H1 (cell line): ENCODE measurements at regions not wholly inside any gene's neighbourhood (a gene's known extent, or its start where the extent isn't known, plus 50 kb on each side); places are given as distances from the start of the nearest gene placed in this dataset.

Experiments used
- CTCF ChIA-PET: fragments of 300-600 bp; sonication (Branson Sonifier 250); formaldehyde crosslinking; loops from one replicate; lab custom pipeline; 2021; ENCODE audit not compliant: partially characterized antibody; lab: Charles Lee
- POLR2A ChIA-PET: fragments of 300-600 bp; sonication (Branson Sonifier 250); formaldehyde crosslinking; loops from one replicate; lab custom pipeline; 2021; ENCODE audit warnings: inconsistent platforms; ENCODE audit not compliant: partially characterized antibody; lab: Charles Lee
- DNase-seq, 2 experiments: peaks; one replicate each; pipeline versions ENCODE4 v3.0.0 to v3.0.0-alpha.2; 2010 to 2022; ENCODE audit warnings: low spot score in 2 of 2, low read depth in 1 of 2, mixed read lengths in 1 of 2
- FAIRE-seq: peaks from 2 replicates; lab custom pipeline; 2011; peaks lifted over from hg19 to GRCh38; lab: Jason Lieb, UNC
- H2AFZ ChIP-seq: 2 replicates; pipeline ENCODE4 v1.8.1; 2012; ENCODE audit warnings: low read length, inconsistent platforms
- H2AK5ac ChIP-seq: 2 replicates; pipeline ENCODE4 v1.6.1; 2013; ENCODE audit warnings: low read depth, low read length
- H2BK120ac ChIP-seq: replicated peaks from 2 replicates; pipeline ENCODE3; 2013; ENCODE audit warnings: low read depth, low read length, inconsistent platforms
- H2BK12ac ChIP-seq: 2 replicates; pipeline ENCODE4 v1.6.1; 2013; ENCODE audit warnings: low read depth, low read length
- H2BK15ac ChIP-seq: 2 replicates; pipeline ENCODE4 v1.6.1; 2013; ENCODE audit warnings: low read length
- H2BK20ac ChIP-seq: 2 replicates; pipeline ENCODE4 v1.6.1; 2013; ENCODE audit warnings: low read length
- H2BK5ac ChIP-seq: 2 replicates; pipeline ENCODE4 v1.6.1; 2013; ENCODE audit warnings: low read depth, low read length
- H3K14ac ChIP-seq: 2 replicates; pipeline ENCODE4 v1.6.1; 2013; ENCODE audit warnings: inconsistent platforms; ENCODE audit not compliant: insufficient read length
- H3K18ac ChIP-seq: 2 replicates; pipeline ENCODE4 v1.6.1; 2013; ENCODE audit warnings: low read length; ENCODE audit errors: extremely low read depth
- H3K23ac ChIP-seq: 2 replicates; pipeline ENCODE4 v1.6.1; 2013; ENCODE audit warnings: inconsistent platforms; ENCODE audit not compliant: insufficient read length
- H3K23me2 ChIP-seq: 2 replicates; pipeline ENCODE4 v1.6.1; 2013; ENCODE audit warnings: low read depth, low read length
- H3K27ac ChIP-seq: 2 replicates; pipeline ENCODE4 v1.6.1; 2011; ENCODE audit warnings: low read depth, low read length, inconsistent platforms
- H3K27me3 ChIP-seq, 4 experiments: replicated peaks in 1 of 4; 1 replicate in 1 of 4; 2 replicates in 3 of 4; pipeline versions ENCODE4 v1.6.1 to v1.8.1; 2011 to 2013; ENCODE audit warnings: low read length in 3 of 4, mild to moderate bottlenecking in 3 of 4, inconsistent platforms in 2 of 4, mixed read lengths in 2 of 4, moderate library complexity in 1 of 4; ENCODE audit not compliant: control insufficient read depth in 3 of 4, insufficient read depth in 3 of 4; ENCODE audit errors: extremely low read depth in 1 of 4
- H3K36me3 ChIP-seq, 4 experiments: 2 replicates each; pipeline versions ENCODE4 v1.6.1 to v1.8.1; 2011 to 2013; ENCODE audit warnings: mild to moderate bottlenecking in 4 of 4, low read length in 3 of 4, moderate library complexity in 2 of 4, control low read depth in 1 of 4, inconsistent platforms in 1 of 4; ENCODE audit not compliant: insufficient read depth in 4 of 4, control insufficient read depth in 2 of 4
- H3K4ac ChIP-seq: replicated peaks from 2 replicates; pipeline ENCODE3; 2013; ENCODE audit warnings: low read length, low read depth, mixed read lengths, inconsistent platforms; ENCODE audit not compliant: insufficient read length
- H3K4me1 ChIP-seq, 4 experiments: replicated peaks in 1 of 4; 1 replicate in 1 of 4; 2 replicates in 3 of 4; pipeline versions ENCODE4 v1.6.1 to v1.8.1; 2011 to 2013; ENCODE audit warnings: low read length in 3 of 4, inconsistent platforms in 2 of 4, mixed read lengths in 1 of 4; ENCODE audit not compliant: insufficient read depth in 4 of 4, control insufficient read depth in 3 of 4
- H3K4me2 ChIP-seq, 2 experiments: 2 replicates each; pipeline versions ENCODE4 v1.6.1 to v1.8.1; 2011 to 2013; ENCODE audit warnings: low read depth in 2 of 2, low read length in 2 of 2, control low read depth in 1 of 2, inconsistent platforms in 1 of 2, mild to moderate bottlenecking in 1 of 2; ENCODE audit not compliant: insufficient read depth in 1 of 2
- H3K4me3 ChIP-seq, 4 experiments: fragments of 200-600, 300-600 bp in 1 of 4; sonication (generic), shearing (Covaris generic), sonication (Bioruptor Twin) in 1 of 4; 2 replicates each; pipeline versions ENCODE4 v1.5.1 to v1.8.1; 2011 to 2016; ENCODE audit warnings: low read length in 4 of 4, low read depth in 3 of 4, control low read depth in 2 of 4, inconsistent platforms in 2 of 4, mild to moderate bottlenecking in 2 of 4, mixed read lengths in 1 of 4, moderate library complexity in 1 of 4; ENCODE audit not compliant: insufficient read depth in 2 of 4; ENCODE audit errors: extremely low read depth in 1 of 4
- H3K56ac ChIP-seq: replicated peaks from 2 replicates; pipeline ENCODE3; 2013; ENCODE audit warnings: low read depth, mild to moderate bottlenecking, mixed read lengths, low read length, inconsistent platforms; ENCODE audit not compliant: insufficient read length
- H3K79me1 ChIP-seq: 2 replicates; pipeline ENCODE4 v1.6.1; 2013; ENCODE audit warnings: low read depth, low read length, control low read depth
- H3K79me2 ChIP-seq, 2 experiments: 2 replicates each; pipeline versions ENCODE4 v1.6.1 to v1.8.1; 2012 to 2013; ENCODE audit warnings: low read length in 2 of 2, mild to moderate bottlenecking in 2 of 2, inconsistent platforms in 1 of 2; ENCODE audit not compliant: insufficient read depth in 2 of 2, control insufficient read depth in 1 of 2
- H3K9ac ChIP-seq, 4 experiments: replicated peaks in 1 of 4; 1 replicate in 1 of 4; 2 replicates in 3 of 4; pipeline versions ENCODE4 v1.6.1 to v1.8.1; 2011 to 2013; ENCODE audit warnings: low read depth in 3 of 4, low read length in 3 of 4, control low read depth in 2 of 4, mild to moderate bottlenecking in 2 of 4, moderate library complexity in 2 of 4, inconsistent platforms in 1 of 4; ENCODE audit errors: extremely low read depth in 1 of 4
- H3K9me3 ChIP-seq, 2 experiments: 2 replicates each; pipeline versions ENCODE4 v1.6.1 to v1.8.1; 2012 to 2013; ENCODE audit warnings: mild to moderate bottlenecking in 2 of 2, moderate library complexity in 2 of 2, control low read depth in 1 of 2, inconsistent platforms in 1 of 2, low read depth in 1 of 2, low read length in 1 of 2, mixed read lengths in 1 of 2; ENCODE audit not compliant: insufficient read depth in 2 of 2
- H4K20me1 ChIP-seq, 2 experiments: replicated peaks in 1 of 2; 2 replicates each; pipeline versions ENCODE3 to v1.8.1; 2011 to 2013; ENCODE audit warnings: inconsistent platforms in 2 of 2, low read length in 2 of 2, mild to moderate bottlenecking in 1 of 2; ENCODE audit not compliant: insufficient read depth in 2 of 2, control insufficient read depth in 1 of 2
- H4K5ac ChIP-seq: 2 replicates; pipeline ENCODE4 v1.6.1; 2013; ENCODE audit warnings: low read length, low read depth, mixed read lengths, inconsistent platforms; ENCODE audit not compliant: insufficient read length
- H4K8ac ChIP-seq: 2 replicates; pipeline ENCODE4 v1.8.0; 2013; ENCODE audit warnings: mild to moderate bottlenecking, moderate library complexity, low read length, inconsistent platforms; ENCODE audit not compliant: insufficient read depth; ENCODE audit errors: extremely low read depth
- H4K91ac ChIP-seq: replicated peaks from 2 replicates; pipeline ENCODE3; 2013; ENCODE audit warnings: low read length, mixed read lengths, inconsistent platforms; ENCODE audit not compliant: insufficient read length
- CREB1 ChIP-seq: IDR thresholded peaks from 2 replicates; pipeline ENCODE4 v1.6.1; 2012; ENCODE audit warnings: inconsistent platforms
- GABPA ChIP-seq: IDR thresholded peaks from 2 replicates; pipeline ENCODE4 v1.6.1; 2011; ENCODE audit warnings: mild to moderate bottlenecking, low read length, moderate library complexity, borderline replicate concordance; ENCODE audit not compliant: insufficient read depth
- KDM1A ChIP-seq: fragments of 200-600, 300-600 bp; sonication (generic); IDR thresholded peaks from 2 replicates; pipeline ENCODE4 v1.7.1; 2016; ENCODE audit warnings: mild to moderate bottlenecking, low read length, borderline replicate concordance
- RXRA ChIP-seq: IDR thresholded peaks from 2 replicates; pipeline ENCODE4 v1.6.1; 2011; ENCODE audit warnings: low read depth, mild to moderate bottlenecking, low read length, moderate library complexity; ENCODE audit not compliant: insufficient read depth
- SIRT6 ChIP-seq: IDR thresholded peaks from one replicate; pipeline ENCODE4 v1.7.1; 2012; ENCODE audit warnings: low read length, inconsistent platforms
- WGBS, 2 experiments: shearing (Covaris generic) in 1 of 2; methylation state at CpG; one replicate each; pipeline versions ENCODE4 v1.1.6 to v1.1.7; 2013 to 2015; ENCODE audit warnings: low lambda C conversion rate in 2 of 2, mixed read lengths in 2 of 2, inconsistent platforms in 1 of 2, low coverage in 1 of 2, missing lambda C conversion rate in 1 of 2; ENCODE audit not compliant: insufficient replicate concordance in 2 of 2, insufficient coverage in 1 of 2, insufficient read length in 1 of 2; ENCODE audit errors: extremely low coverage in 1 of 2, missing lambda C conversion rate in 1 of 2; 5-methylcytosine and 5-hydroxymethylcytosine counted together

DNA sequence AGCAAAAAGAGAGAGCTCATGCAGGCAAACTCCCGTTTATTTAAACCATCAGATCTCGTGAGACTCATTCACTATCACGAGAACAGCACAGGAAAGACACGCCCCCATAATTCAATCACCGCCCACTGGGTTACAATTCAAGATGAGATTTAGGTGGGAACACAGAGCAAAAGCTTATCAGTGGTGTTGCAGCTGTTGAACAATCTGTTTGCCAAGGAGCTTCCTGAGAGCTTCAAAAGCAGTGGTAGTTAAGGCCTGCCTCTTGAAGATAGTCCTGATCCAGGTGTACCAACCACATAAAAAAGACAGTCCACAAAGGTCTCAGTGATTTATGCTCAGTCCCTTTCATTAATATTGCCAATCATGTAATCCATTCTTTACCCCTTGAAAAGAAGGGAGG lies 269.4 kb upstream of the IRAK1BP1 start:
- Histone ChIP-seq H3K79me2 (no peaks in the 10 kb centered on the region), H3K18ac (no peak overlapping the region), H3K23me2 (no peaks in the 10 kb centered on the region), H3K14ac (no peak overlapping the region), H4K5ac (no peak overlapping the region), H4K91ac (no peak overlapping the region), H3K27me3 (no peaks in the 10 kb centered on the region), H2AK5ac (no peak overlapping the region), H2BK5ac (no peak overlapping the region), H4K8ac (no peak overlapping the region), H3K4me3 (no peak overlapping the region), H3K4me2 (no peak overlapping the region), H3K23ac (no peak overlapping the region), H3K9ac (no peak overlapping the region), H2AFZ (no peak overlapping the region), H2BK20ac (no peak overlapping the region), H3K79me1 (no peaks in the 10 kb centered on the region), H3K4me1 (no peaks in the 10 kb centered on the region), H3K56ac (no peak overlapping the region), H2BK120ac (no peak overlapping the region), H2BK12ac (no peak overlapping the region), H4K20me1 (no peaks in the 10 kb centered on the region), H3K4ac (no peak overlapping the region), H3K36me3 (no peaks in the 10 kb centered on the region), H2BK15ac (no peak overlapping the region), H3K27ac (no peak overlapping the region), H3K9me3 (no peaks in the 10 kb centered on the region)
- ChIA-PET CTCF (interaction anchor here (1.7 to 2.1 kb wide), 2 partner anchors 13 to 15 kb away, joined by 6 to 11 read pairs; no protein-coding TSS in a partner anchor), POLR2A (no interaction called here)
- TF ChIP-seq SIRT6, result no peak
- no peak for TF ChIP-seq GABPA
- no peak for TF ChIP-seq CREB1
- TF ChIP-seq KDM1A, result no peak
- no peak for TF ChIP-seq RXRA
- DNase-seq (no peak), FAIRE-seq (no peak)
- WGBS, 2 experiments, result 81% methylated on average over 5 of the region's 5 CpGs; no CpG with 5 or more reads in 1 of the 2 experiments
